K562 (cell line): ENCODE measurements at regions not wholly inside any gene's neighbourhood (a gene's known extent, or its start where the extent isn't known, plus 50 kb on each side); places are given as distances from the start of the nearest gene placed in this dataset.
A peak's percentile ranks its signal among the peaks of the same experiment; 100 is the strongest.
"Not testable (repeated sequence)": the region's sequence is repeated elsewhere in the genome, so short reads cannot be mapped to it uniquely, and the experiment has no call there.

Experiments
- ATAC-seq: fragments of 200-7000 bp; cut with Tn5 transposase; 3 replicates; pipeline ENCODE4 v1.9.1; 2020; ENCODE audit warnings: moderate library complexity
- BruUV-seq: library from RNA; stranded (reverse); fragments of 400-500 nt; replicated peaks from 2 replicates; lab custom pipeline; 2021; lab: Mats Ljungman, UMichigan
- CTCF ChIA-PET: fragments of 300-600 bp; formaldehyde crosslinking; extraction: SDS; loops from one replicate; lab custom pipeline; 2021; ENCODE audit warnings: low intra/inter-chr PET ratio; lab: Yijun Ruan, JAX
- POLR2A ChIA-PET: fragments of 300-600, 350-650 bp; sonication (Branson Sonifier 250); formaldehyde crosslinking; extraction: SDS; loops from one replicate; lab custom pipeline; 2021; ENCODE audit warnings: antibody characterized with exemption, inconsistent platforms; lab: Yijun Ruan, JAX
- DNase-seq, 4 experiments: peaks; one replicate each; pipeline versions ENCODE4 v3.0.0 to v3.0.0-alpha.2; 2011 to 2018; ENCODE audit warnings: low spot score in 3 of 4, mixed read lengths in 3 of 4; ENCODE audit errors: extremely low read depth in 1 of 4
- FAIRE-seq: peaks from 2 replicates; lab custom pipeline; 2011; peaks lifted over from hg19 to GRCh38; lab: Jason Lieb, UNC
- H2AFZ ChIP-seq: 2 replicates; pipeline ENCODE4 v1.6.0; 2011; ENCODE audit warnings: low read depth, low read length, control low read depth, inconsistent platforms
- H3K27ac ChIP-seq: fragments of 200-600 bp; 3 replicates; pipeline ENCODE4 v1.8.0; 2011; ENCODE audit warnings: low read depth, mild to moderate bottlenecking, control low read depth, inconsistent platforms, low read length, moderate library complexity, mixed read lengths; ENCODE audit errors: extremely low read depth
- H3K27me3 ChIP-seq, 2 experiments: fragments of 300-600 bp in 1 of 2; 2 replicates in 1 of 2; 3 replicates in 1 of 2; pipeline versions ENCODE4 v1.6.0 to v1.8.0; 2011; ENCODE audit warnings: inconsistent platforms in 2 of 2, low read length in 2 of 2, mild to moderate bottlenecking in 1 of 2, mixed read lengths in 1 of 2, moderate library complexity in 1 of 2; ENCODE audit not compliant: control insufficient read depth in 2 of 2, insufficient read depth in 2 of 2
- H3K36me3 ChIP-seq: fragments of 300-600 bp; 3 replicates; pipeline ENCODE4 v1.8.0; 2011; ENCODE audit warnings: mild to moderate bottlenecking, low read length, inconsistent platforms; ENCODE audit not compliant: control insufficient read depth, insufficient read depth
- H3K4me1 ChIP-seq, 2 experiments: fragments of 200-600 bp in 1 of 2; replicated peaks in 1 of 2; 2 replicates in 1 of 2; 3 replicates in 1 of 2; pipeline versions ENCODE4 v1.5.1 to v1.8.0; 2011; ENCODE audit warnings: inconsistent platforms in 2 of 2, low read length in 2 of 2, mild to moderate bottlenecking in 1 of 2, mixed read lengths in 1 of 2, moderate library complexity in 1 of 2; ENCODE audit not compliant: control insufficient read depth in 2 of 2, insufficient read depth in 2 of 2
- H3K4me2 ChIP-seq: 2 replicates; pipeline ENCODE4 v1.6.1; 2011; ENCODE audit warnings: low read length, control low read depth, inconsistent platforms, mixed read lengths; ENCODE audit not compliant: insufficient read depth
- H3K4me3 ChIP-seq: fragments of 200-600 bp; sonication (generic), shearing (Covaris generic); 2 replicates; pipeline ENCODE4 v1.5.1; 2016; ENCODE audit warnings: control low read depth, inconsistent platforms
- H3K79me2 ChIP-seq: fragments of 200-600 bp; 3 replicates; pipeline ENCODE4 v1.8.0; 2011; ENCODE audit warnings: low read length, inconsistent platforms; ENCODE audit not compliant: control insufficient read depth, insufficient read depth
- H3K9ac ChIP-seq, 2 experiments: 2 replicates each; pipeline versions ENCODE4 v1.6.0 to v1.6.1; 2011; ENCODE audit warnings: low read depth in 2 of 2, low read length in 2 of 2, control low read depth in 1 of 2, inconsistent platforms in 1 of 2, mild to moderate bottlenecking in 1 of 2, mixed read lengths in 1 of 2; ENCODE audit not compliant: insufficient read depth in 1 of 2
- H3K9me1 ChIP-seq: one replicate; pipeline ENCODE4 v1.6.0; 2011; ENCODE audit warnings: inconsistent platforms, mild to moderate bottlenecking, low read length, moderate library complexity; ENCODE audit not compliant: control insufficient read depth, insufficient read depth
- H3K9me3 ChIP-seq: replicated peaks from 2 replicates; pipeline ENCODE4 v1.5.1; 2011; ENCODE audit warnings: low read depth, low read length, inconsistent platforms; ENCODE audit not compliant: control insufficient read depth, insufficient read depth
- H4K20me1 ChIP-seq: replicated peaks from 2 replicates; pipeline ENCODE4 v1.6.1; 2011; ENCODE audit warnings: low read length, inconsistent platforms, mixed read lengths; ENCODE audit not compliant: control insufficient read depth, insufficient read depth
- BCOR ChIP-seq: fragments of 450-650 bp; IDR thresholded peaks from 2 replicates; pipeline ENCODE4 v1.6.1; 2016
- WGBS: fragments of 100-300 bp; shearing (Covaris generic); methylation state at CpG from one replicate; pipeline ENCODE4 v1.1.6; 2016; ENCODE audit warnings: low coverage, mixed read lengths; ENCODE audit not compliant: insufficient coverage; ENCODE audit errors: missing lambda C conversion rate; 5-methylcytosine and 5-hydroxymethylcytosine counted together
- in situ Hi-C: fragments of 300-500 bp; cut with MboI; formaldehyde crosslinking; loops from 4 replicates; pipeline ENCODE4 v1.15.0; 2018; ENCODE audit warnings: inconsistent platforms, mixed read lengths
- intact Hi-C: fragments of 100-400 bp; cut with micrococcal nuclease; formaldehyde crosslinking; loops from 2 replicates; pipeline ENCODE4 v1.14.2; 2022

- H3K79me2 ChIP-seq, H4K20me1 ChIP-seq, FAIRE-seq, H3K27ac ChIP-seq, H3K4me3 ChIP-seq, DNase-seq, H2AFZ ChIP-seq, CTCF ChIA-PET, H3K4me2 ChIP-seq, intact Hi-C loops, H3K9ac ChIP-seq, H3K9me1 ChIP-seq, H3K9me3 ChIP-seq, in situ Hi-C loops, POLR2A ChIA-PET, BruUV-seq, H3K27me3 ChIP-seq, H3K36me3 ChIP-seq, H3K4me1 ChIP-seq, ATAC-seq: not testable (repeated sequence)
- 0% methylated on average over 3 of the region's 6 CpGs for WGBS
Measured at GRCh38 chr21:31819692-31820091, 53.1 kb upstream of the HUNK start.

- POLR2A ChIA-PET: not testable (repeated sequence)
Measured at GRCh38 chr21:31814356-31814755, 58.5 kb upstream of the HUNK start.

More at GRCh38 chr21:31814356-31814755, 58.5 kb upstream of the HUNK start:
- WGBS: no CpG with 5 or more reads among the region's 3 CpGs
- H3K4me1 ChIP-seq, H3K27ac ChIP-seq, H3K4me2 ChIP-seq, H3K9me3 ChIP-seq, H3K79me2 ChIP-seq, H3K4me3 ChIP-seq, H4K20me1 ChIP-seq, DNase-seq, FAIRE-seq, BruUV-seq, ATAC-seq, H2AFZ ChIP-seq, in situ Hi-C loops, intact Hi-C loops, H3K36me3 ChIP-seq, H3K9me1 ChIP-seq, H3K9ac ChIP-seq, CTCF ChIA-PET: not testable (repeated sequence)
- H3K27me3 ChIP-seq: peaks cover 7 to 10% of the 10 kb centered on the region in 2 experiments; a peak in 3 of 5 replicates
- 0 out of 2 replicates have a peak, but pooled peaks have one; percentile 13 for TF ChIP-seq BCOR
